Activated naive CD4-positive, alpha-beta T cell treated with anti-CD3 and anti-CD28 coated beads, Interleukin-2, amount 50 U/mL, for 24 hours (primary cell): ENCODE measurements at regions not wholly inside any gene's neighbourhood (a gene's known extent, or its start where the extent isn't known, plus 50 kb on each side); places are given as distances from the start of the nearest gene placed in this dataset.

Experiments used
- H3K27ac Mint-ChIP-seq: one replicate; pipeline ENCODE4 v1.8.0; 2021; ENCODE audit warnings: mild to moderate bottlenecking, mixed read lengths
- H3K27me3 Mint-ChIP-seq: one replicate; pipeline ENCODE4 v1.8.0; 2021; ENCODE audit warnings: mixed read lengths
- H3K36me3 Mint-ChIP-seq: one replicate; pipeline ENCODE4 v1.8.0; 2021; ENCODE audit warnings: mixed read lengths
- H3K4me1 Mint-ChIP-seq: one replicate; pipeline ENCODE4 v1.8.0; 2021; ENCODE audit warnings: mixed read lengths
- H3K4me3 Mint-ChIP-seq: one replicate; pipeline ENCODE4 v1.8.0; 2021; ENCODE audit warnings: mild to moderate bottlenecking, mixed read lengths
- H3K9me3 Mint-ChIP-seq: one replicate; pipeline ENCODE4 v1.8.0; 2021; ENCODE audit warnings: mixed read lengths

DNA sequence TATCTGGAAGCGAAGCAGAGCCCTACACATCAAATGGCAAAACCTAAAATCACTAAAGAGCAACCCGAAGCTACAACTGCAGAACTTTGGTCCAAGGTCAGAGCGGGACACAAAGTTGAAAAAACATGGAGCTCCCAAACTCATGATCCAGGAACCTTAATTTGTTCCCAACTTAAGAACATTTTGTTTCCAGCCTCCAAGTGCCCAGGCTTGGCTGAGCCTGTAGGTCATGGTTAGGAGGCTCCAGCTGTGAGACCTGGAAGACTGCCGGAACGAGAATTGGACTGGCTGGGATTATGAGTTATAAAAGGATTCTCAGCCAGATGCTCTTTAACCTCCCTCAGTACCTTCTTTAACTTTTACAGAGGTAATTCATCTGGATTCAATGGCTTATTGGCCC lies 349.1 kb upstream of the DDX53 start:
- H3K4me1 Mint-ChIP-seq, result no peaks in the 10 kb centered on the region
- no peak overlapping the region for H3K27ac Mint-ChIP-seq
- peaks cover 6% of the 10 kb centered on the region for H3K9me3 Mint-ChIP-seq

GRCh38 chrX:22652596-22652995 lies 347.2 kb upstream of the DDX53 start:
- Mint-ChIP-seq H3K4me1 (no peaks in the 10 kb centered on the region), H3K27ac (no peak overlapping the region), H3K4me3 (no peak overlapping the region), H3K36me3 (no peaks in the 10 kb centered on the region), H3K27me3 (no peaks in the 10 kb centered on the region), H3K9me3 (no peaks in the 10 kb centered on the region)

More for the DNA sequence above, 349.1 kb upstream of the DDX53 start:
- no peak overlapping the region for H3K4me3 Mint-ChIP-seq
- no peaks in the 10 kb centered on the region for H3K27me3 Mint-ChIP-seq
- H3K36me3 Mint-ChIP-seq, result no peaks in the 10 kb centered on the region

DNA sequence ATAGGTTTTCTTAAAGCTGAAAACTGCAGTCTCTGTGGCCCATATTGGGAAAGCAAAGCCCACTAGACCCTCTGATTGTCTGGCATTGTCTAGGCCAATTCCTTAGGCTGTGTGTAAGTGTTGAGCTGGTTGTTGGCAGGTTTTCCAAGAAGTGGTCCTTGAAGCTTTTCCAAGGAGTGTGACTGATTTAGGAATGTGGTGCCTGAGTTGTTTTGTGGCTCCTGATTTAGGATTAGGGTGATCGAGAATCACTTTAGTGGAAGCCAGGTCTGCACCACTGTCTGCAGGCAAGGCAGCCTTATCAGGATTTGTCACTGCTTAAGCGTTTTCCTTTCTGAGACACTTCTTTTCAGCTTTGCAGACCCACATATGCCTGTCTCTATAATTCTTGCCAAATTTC lies 339.0 kb upstream of the DDX53 start:
- Mint-ChIP-seq H3K27me3 (no peaks in the 10 kb centered on the region), H3K36me3 (no peaks in the 10 kb centered on the region), H3K4me1 (no peaks in the 10 kb centered on the region), H3K27ac (no peak overlapping the region), H3K4me3 (no peak overlapping the region), H3K9me3 (no peaks in the 10 kb centered on the region)

GRCh38 chrX:22662776-22663175 lies 337.0 kb upstream of the DDX53 start:
- Mint-ChIP-seq H3K27me3 (no peaks in the 10 kb centered on the region), H3K4me1 (no peaks in the 10 kb centered on the region), H3K4me3 (no peak overlapping the region), H3K9me3 (no peaks in the 10 kb centered on the region), H3K27ac (no peak overlapping the region), H3K36me3 (no peaks in the 10 kb centered on the region)

DNA sequence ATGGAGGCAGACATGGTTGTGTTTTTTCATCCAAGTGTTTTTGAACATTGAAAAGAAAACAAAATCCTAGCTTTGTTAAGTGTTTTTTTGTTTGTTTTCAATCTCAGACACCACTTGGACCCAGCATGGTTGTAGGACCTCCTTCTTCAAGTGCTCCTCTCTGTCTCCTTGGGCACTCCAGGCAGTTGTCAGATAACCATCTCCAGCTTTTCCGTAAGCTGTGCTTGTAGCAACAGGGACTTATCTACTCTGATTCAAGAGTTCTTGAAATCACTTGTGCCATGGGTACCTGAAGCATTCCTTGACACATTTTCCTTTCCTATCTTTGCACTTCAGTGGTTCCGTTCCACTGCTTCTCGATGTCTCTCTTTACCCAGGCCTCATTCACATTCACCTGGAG lies 334.9 kb upstream of the DDX53 start:
- Mint-ChIP-seq H3K4me1 (no peaks in the 10 kb centered on the region), H3K4me3 (no peak overlapping the region), H3K27ac (no peak overlapping the region), H3K9me3 (no peaks in the 10 kb centered on the region), H3K36me3 (no peaks in the 10 kb centered on the region), H3K27me3 (no peaks in the 10 kb centered on the region)

GRCh38 chrX:22665818-22666217 lies 333.9 kb upstream of the DDX53 start:
- Mint-ChIP-seq H3K27ac (no peak overlapping the region), H3K27me3 (no peaks in the 10 kb centered on the region), H3K4me1 (no peaks in the 10 kb centered on the region), H3K4me3 (no peak overlapping the region), H3K36me3 (no peaks in the 10 kb centered on the region), H3K9me3 (no peaks in the 10 kb centered on the region)

- no peaks in the 10 kb centered on the region for H3K36me3 Mint-ChIP-seq
Observed at GRCh38 chrX:22666441-22666840, 333.3 kb upstream of the DDX53 start.

GRCh38 chrX:22674932-22675331 lies 324.8 kb upstream of the DDX53 start:
- H3K27me3 Mint-ChIP-seq, result no peaks in the 10 kb centered on the region
- H3K36me3 Mint-ChIP-seq, result no peaks in the 10 kb centered on the region

More at GRCh38 chrX:22666441-22666840, 333.3 kb upstream of the DDX53 start:
- no peaks in the 10 kb centered on the region for H3K9me3 Mint-ChIP-seq
- no peak overlapping the region for H3K27ac Mint-ChIP-seq
- no peaks in the 10 kb centered on the region for H3K27me3 Mint-ChIP-seq
- no peak overlapping the region for H3K4me3 Mint-ChIP-seq
- no peaks in the 10 kb centered on the region for H3K4me1 Mint-ChIP-seq

GRCh38 chrX:22686138-22686541 lies 313.6 kb upstream of the DDX53 start:
- no peaks in the 10 kb centered on the region for H3K27me3 Mint-ChIP-seq
- no peaks in the 10 kb centered on the region for H3K36me3 Mint-ChIP-seq
- no peaks in the 10 kb centered on the region for H3K4me1 Mint-ChIP-seq
- H3K27ac Mint-ChIP-seq, result no peak overlapping the region
- no peaks in the 10 kb centered on the region for H3K9me3 Mint-ChIP-seq
- H3K4me3 Mint-ChIP-seq, result no peak overlapping the region

More at GRCh38 chrX:22674932-22675331, 324.8 kb upstream of the DDX53 start:
- no peak overlapping the region for H3K27ac Mint-ChIP-seq
- H3K9me3 Mint-ChIP-seq, result no peaks in the 10 kb centered on the region
- no peaks in the 10 kb centered on the region for H3K4me1 Mint-ChIP-seq
- H3K4me3 Mint-ChIP-seq, result no peak overlapping the region

DNA sequence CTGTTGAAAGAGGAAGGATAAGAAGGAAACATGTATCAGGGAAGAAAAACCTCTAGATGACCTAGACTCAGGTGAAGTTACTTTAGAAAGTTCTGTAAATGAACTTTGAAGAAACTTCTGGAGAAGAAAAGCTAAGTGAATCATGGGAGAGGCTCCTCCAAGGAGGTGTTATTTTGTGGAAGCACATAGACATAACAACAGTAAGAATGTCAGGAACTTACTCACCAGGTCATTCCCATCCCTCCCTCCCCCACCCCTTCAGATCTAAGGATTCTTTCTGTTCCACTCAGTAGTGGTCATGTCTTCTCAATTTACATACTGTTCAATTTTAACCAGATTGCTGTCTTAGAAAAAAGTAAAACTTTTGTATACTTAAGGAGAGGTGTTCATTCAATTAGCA lies 310.5 kb upstream of the DDX53 start:
- Mint-ChIP-seq H3K9me3 (no peaks in the 10 kb centered on the region), H3K27me3 (no peaks in the 10 kb centered on the region), H3K4me1 (no peaks in the 10 kb centered on the region), H3K36me3 (no peaks in the 10 kb centered on the region), H3K4me3 (no peak overlapping the region), H3K27ac (no peak overlapping the region)

DNA sequence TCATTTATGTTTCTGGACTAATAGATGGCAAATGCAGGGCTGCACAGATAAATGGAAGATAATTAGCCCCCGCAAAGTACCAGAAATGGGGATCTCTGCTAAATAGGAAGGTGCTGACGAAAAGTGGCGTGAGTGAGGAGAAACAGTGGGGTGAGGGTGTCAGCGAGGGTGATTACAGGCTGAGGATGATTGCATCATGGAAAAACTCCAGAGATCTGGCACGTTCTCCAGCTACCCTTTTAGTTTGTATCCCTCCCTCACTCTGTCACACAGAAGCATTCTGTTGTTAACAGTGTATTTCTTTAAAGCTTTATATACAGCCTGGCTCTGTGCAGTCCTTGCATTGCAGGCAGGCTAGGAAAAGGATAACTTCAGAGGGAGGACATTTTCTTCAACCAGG lies 309.6 kb upstream of the DDX53 start:
- Mint-ChIP-seq H3K4me1 (no peaks in the 10 kb centered on the region), H3K4me3 (no peak overlapping the region), H3K27ac (no peak overlapping the region), H3K9me3 (no peaks in the 10 kb centered on the region), H3K36me3 (no peaks in the 10 kb centered on the region), H3K27me3 (no peaks in the 10 kb centered on the region)

- Mint-ChIP-seq H3K9me3 (no peaks in the 10 kb centered on the region), H3K4me3 (no peak overlapping the region), H3K27me3 (no peaks in the 10 kb centered on the region), H3K4me1 (no peaks in the 10 kb centered on the region), H3K36me3 (no peaks in the 10 kb centered on the region), H3K27ac (no peak overlapping the region)
Observed at GRCh38 chrX:22691966-22692565, 307.7 kb upstream of the DDX53 start.

GRCh38 chrX:22698151-22698550 lies 301.6 kb upstream of the DDX53 start:
- H3K36me3 Mint-ChIP-seq, result no peaks in the 10 kb centered on the region
- H3K9me3 Mint-ChIP-seq, result no peaks in the 10 kb centered on the region
- no peaks in the 10 kb centered on the region for H3K27me3 Mint-ChIP-seq
- H3K4me1 Mint-ChIP-seq, result no peaks in the 10 kb centered on the region
- no peak overlapping the region for H3K27ac Mint-ChIP-seq
- H3K4me3 Mint-ChIP-seq, result no peak overlapping the region

- Mint-ChIP-seq H3K27me3 (no peaks in the 10 kb centered on the region), H3K36me3 (no peaks in the 10 kb centered on the region), H3K4me1 (no peaks in the 10 kb centered on the region), H3K27ac (no peak overlapping the region), H3K9me3 (no peaks in the 10 kb centered on the region), H3K4me3 (no peak overlapping the region)
Observed at GRCh38 chrX:22699581-22700091, 300.1 kb upstream of the DDX53 start.

GRCh38 chrX:22712942-22713341 lies 286.8 kb upstream of the DDX53 start:
- Mint-ChIP-seq H3K27me3 (no peaks in the 10 kb centered on the region), H3K4me1 (no peaks in the 10 kb centered on the region), H3K27ac (no peak overlapping the region)

GRCh38 chrX:22730542-22730941 lies 269.2 kb upstream of the DDX53 start:
- Mint-ChIP-seq H3K27ac (no peak overlapping the region), H3K27me3 (peaks cover 3% of the 10 kb centered on the region), H3K4me1 (no peaks in the 10 kb centered on the region), H3K36me3 (no peaks in the 10 kb centered on the region), H3K9me3 (no peaks in the 10 kb centered on the region), H3K4me3 (no peak overlapping the region)

More at GRCh38 chrX:22712942-22713341, 286.8 kb upstream of the DDX53 start:
- no peak overlapping the region for H3K4me3 Mint-ChIP-seq
- no peaks in the 10 kb centered on the region for H3K9me3 Mint-ChIP-seq
- H3K36me3 Mint-ChIP-seq, result no peaks in the 10 kb centered on the region

DNA sequence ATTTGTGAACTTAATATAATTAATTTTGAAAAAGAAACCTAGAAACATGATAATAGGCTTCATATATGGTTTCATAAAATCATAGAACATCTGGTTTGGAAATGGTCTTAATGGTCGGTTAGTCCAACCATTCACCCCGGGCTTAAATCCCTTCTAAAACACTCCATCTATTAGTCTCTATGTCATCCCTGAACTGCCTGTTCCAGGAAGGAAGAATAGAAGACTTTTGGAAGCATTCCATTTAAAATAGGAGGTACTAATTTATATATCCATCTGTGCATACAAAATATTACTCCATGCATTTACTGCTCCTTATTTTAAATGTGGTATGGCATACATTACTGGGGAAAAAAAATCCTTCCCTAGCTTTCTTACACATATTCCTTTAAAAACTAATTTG lies 262.2 kb upstream of the DDX53 start:
- no peaks in the 10 kb centered on the region for H3K36me3 Mint-ChIP-seq
- no peak overlapping the region for H3K27ac Mint-ChIP-seq
- H3K27me3 Mint-ChIP-seq, result no peaks in the 10 kb centered on the region
- H3K4me1 Mint-ChIP-seq, result no peaks in the 10 kb centered on the region
- H3K4me3 Mint-ChIP-seq, result no peak overlapping the region
- no peaks in the 10 kb centered on the region for H3K9me3 Mint-ChIP-seq
